GM12873 (cell line): ENCODE measurements at regions not wholly inside any gene's neighbourhood (a gene's known extent, or its start where the extent isn't known, plus 50 kb on each side); places are given as distances from the start of the nearest gene placed in this dataset.

Experiments used
- TF ChIP-seq, protein P1 (sequence below): IDR thresholded peaks from 2 replicates; pipeline ENCODE4 v1.5.1; 2012; ENCODE audit warnings: low read depth, mild to moderate bottlenecking, moderate library complexity, low read length, control low read depth; ENCODE audit not compliant: insufficient read depth; ENCODE audit errors: missing control alignments

DNA sequence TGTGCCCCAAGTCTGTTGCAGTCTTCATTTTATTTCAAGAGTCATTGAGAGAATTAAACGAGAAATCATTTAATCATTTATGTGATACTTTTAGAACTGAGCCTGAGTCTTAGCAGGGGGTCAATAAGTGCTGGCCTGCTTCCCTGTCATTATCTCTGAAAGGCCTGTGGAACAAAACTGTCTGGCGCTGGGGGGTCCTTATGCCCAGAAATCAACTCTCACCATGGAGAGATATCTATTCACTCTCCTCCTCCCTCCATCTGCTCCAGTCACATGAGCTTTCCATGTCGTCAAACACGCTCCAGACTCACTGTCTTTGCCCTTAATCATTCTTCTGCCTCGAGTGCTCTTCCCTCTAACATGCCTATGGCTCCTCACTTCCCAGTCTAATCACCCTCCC is 136.8 kb downstream of the ESM1 start:
- TF ChIP-seq, protein P1, sequence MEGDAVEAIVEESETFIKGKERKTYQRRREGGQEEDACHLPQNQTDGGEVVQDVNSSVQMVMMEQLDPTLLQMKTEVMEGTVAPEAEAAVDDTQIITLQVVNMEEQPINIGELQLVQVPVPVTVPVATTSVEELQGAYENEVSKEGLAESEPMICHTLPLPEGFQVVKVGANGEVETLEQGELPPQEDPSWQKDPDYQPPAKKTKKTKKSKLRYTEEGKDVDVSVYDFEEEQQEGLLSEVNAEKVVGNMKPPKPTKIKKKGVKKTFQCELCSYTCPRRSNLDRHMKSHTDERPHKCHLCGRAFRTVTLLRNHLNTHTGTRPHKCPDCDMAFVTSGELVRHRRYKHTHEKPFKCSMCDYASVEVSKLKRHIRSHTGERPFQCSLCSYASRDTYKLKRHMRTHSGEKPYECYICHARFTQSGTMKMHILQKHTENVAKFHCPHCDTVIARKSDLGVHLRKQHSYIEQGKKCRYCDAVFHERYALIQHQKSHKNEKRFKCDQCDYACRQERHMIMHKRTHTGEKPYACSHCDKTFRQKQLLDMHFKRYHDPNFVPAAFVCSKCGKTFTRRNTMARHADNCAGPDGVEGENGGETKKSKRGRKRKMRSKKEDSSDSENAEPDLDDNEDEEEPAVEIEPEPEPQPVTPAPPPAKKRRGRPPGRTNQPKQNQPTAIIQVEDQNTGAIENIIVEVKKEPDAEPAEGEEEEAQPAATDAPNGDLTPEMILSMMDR: no peak

GRCh38 chr5:54845567-54845941 is 139.8 kb downstream of the ESM1 start:
- TF ChIP-seq, protein P1: no peak

DNA sequence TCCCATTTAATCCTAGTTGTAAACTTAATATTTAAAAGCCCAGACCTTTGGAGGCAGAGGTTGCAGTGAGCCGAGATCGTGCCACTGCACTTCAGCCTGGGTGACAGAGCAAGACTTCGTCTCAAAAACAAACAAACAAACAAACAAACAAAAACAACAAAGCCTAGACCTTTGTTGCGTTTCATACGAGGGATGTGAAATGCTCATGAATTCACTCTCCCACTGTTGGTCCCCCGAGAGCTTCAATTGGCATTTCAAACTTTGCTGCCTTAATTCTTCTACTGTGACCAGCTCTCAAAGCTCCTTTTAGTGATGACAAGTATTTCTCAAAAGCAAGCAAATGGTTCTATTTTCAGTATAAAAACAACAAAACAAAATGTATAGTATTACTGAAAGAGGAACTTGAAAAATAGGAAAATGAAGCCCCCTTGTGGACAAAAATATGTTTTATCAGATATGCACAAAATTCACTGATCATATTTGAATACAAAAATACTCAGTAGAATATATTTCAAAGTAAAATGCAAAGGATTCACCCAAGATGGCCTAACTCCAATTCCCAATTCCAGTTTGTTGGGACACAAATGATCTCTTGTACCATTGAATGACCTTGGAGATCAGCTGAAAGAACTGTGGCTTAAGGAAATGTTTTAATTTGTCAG is 140.4 kb downstream of the ESM1 start:
- TF ChIP-seq, protein P1: no peak

DNA sequence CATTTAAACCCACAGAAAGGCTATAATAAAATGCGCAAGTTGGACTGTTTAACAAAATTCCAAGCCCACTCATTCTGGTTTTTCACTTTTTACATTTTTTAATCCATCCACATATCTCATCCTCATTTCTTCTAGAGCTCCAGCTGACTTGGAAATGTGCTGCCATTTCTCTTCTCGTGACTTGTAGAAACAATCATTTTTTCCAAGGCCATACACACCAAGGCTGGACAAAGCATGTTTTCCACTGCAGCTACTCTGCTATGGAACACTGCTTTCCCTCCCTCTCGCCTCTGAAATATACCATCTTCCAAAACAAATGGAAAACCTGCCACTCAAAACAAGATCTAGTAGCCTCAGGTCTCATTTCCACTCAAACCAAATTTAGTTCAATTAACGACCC is 141.1 kb downstream of the ESM1 start:
- TF ChIP-seq, protein P1: no peak

DNA sequence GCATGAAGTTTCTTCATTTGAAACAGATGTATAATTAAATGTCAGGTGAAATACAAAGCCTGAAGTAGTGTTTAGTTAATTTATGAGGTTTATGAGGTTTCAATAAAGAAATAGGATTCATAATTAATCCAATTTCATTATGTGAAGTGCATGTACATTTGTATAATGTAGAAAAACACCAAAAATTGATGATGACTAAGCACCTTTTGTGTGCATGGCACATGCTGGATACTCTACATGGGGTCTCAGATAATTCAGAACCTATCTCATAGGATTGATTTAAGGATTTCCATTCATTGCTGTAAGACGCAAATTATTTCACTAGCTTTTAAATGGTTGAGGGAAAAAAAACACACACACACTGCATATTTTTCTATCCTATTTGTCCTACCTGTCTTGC is 143.9 kb downstream of the ESM1 start:
- TF ChIP-seq, protein P1: no peak

DNA sequence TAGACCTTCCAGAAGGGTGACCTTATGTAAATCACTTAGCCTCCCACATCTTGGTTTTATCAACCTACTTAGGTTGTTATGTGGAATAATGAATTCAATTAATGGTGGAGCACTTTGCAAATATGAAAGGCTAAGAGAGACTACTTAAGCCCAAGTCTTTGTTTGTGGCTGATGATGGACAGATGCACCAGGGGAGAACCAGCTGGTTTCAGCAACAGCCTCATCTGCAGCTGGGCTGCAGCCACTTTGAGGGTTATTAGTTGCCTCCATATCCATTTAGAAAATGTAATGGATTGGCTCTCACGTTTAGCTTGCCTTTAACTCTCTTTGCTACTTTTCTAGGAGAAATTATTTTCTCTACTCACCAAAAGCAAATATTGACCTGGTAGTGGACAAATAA is 146.6 kb downstream of the ESM1 start:
- TF ChIP-seq, protein P1: no peak

GRCh38 chr5:54837981-54838380 is 147.4 kb downstream of the ESM1 start:
- TF ChIP-seq, protein P1: no peak
